HL-60 (cell line): ENCODE measurements at regions not wholly inside any gene's neighbourhood (a gene's known extent, or its start where the extent isn't known, plus 50 kb on each side); places are given as distances from the start of the nearest gene placed in this dataset.
"Not testable (repeated sequence)": the region's sequence is repeated elsewhere in the genome, so short reads cannot be mapped to it uniquely, and the experiment has no call there.

Source experiments
- DNase-seq, 2 experiments: peaks; one replicate each; pipeline ENCODE4 v3.0.0-alpha.2; 2010 to 2020; ENCODE audit warnings: low read depth in 1 of 2, low spot score in 1 of 2
- H3K27ac ChIP-seq: fragments of 250-450 bp; sonication (Bioruptor Pico); replicated peaks from 2 replicates; pipeline ENCODE4 v1.5.1; 2020; ENCODE audit warnings: mild to moderate bottlenecking, moderate library complexity
- H3K27me3 ChIP-seq: fragments of 250-450 bp; sonication (Bioruptor Pico); 2 replicates; pipeline ENCODE4 v1.5.1; 2021; ENCODE audit warnings: mild to moderate bottlenecking, moderate library complexity; ENCODE audit not compliant: insufficient read depth, poor library complexity, severe bottlenecking
- H3K4me3 ChIP-seq: replicated peaks from 2 replicates; pipeline ENCODE4 v1.5.1; 2011; ENCODE audit warnings: mild to moderate bottlenecking, control low read depth, low read length; ENCODE audit not compliant: insufficient read depth
- CTCF ChIP-seq: IDR thresholded peaks from one replicate; pipeline ENCODE4 v1.5.1; 2011; ENCODE audit warnings: low read length, control low read depth, inconsistent platforms; ENCODE audit not compliant: insufficient read depth
- GABPA ChIP-seq: IDR thresholded peaks from 2 replicates; pipeline ENCODE4 v1.6.1; 2012; ENCODE audit warnings: low read depth
- POLR2AphosphoS5 ChIP-seq: IDR thresholded peaks from 2 replicates; pipeline ENCODE4 v1.6.1; 2012; ENCODE audit warnings: low read depth
- REST ChIP-seq: IDR thresholded peaks from 2 replicates; pipeline ENCODE4 v1.6.1; 2012; ENCODE audit warnings: low read depth; ENCODE audit not compliant: insufficient replicate concordance
- SPI1 ChIP-seq: IDR thresholded peaks from 2 replicates; pipeline ENCODE4 v1.6.1; 2012; ENCODE audit warnings: low read depth, mild to moderate bottlenecking, borderline replicate concordance

- no peak for DNase-seq
- no peak overlapping the region for H3K27ac ChIP-seq
- H3K27me3 ChIP-seq = no peaks in the 10 kb centered on the region
- H3K4me3 ChIP-seq = no peak overlapping the region
- TF ChIP-seq GABPA = no peak
- no peak for TF ChIP-seq REST
- TF ChIP-seq CTCF = no peak
- no peak for TF ChIP-seq POLR2AphosphoS5
- TF ChIP-seq SPI1 = no peak
Observed at GRCh38 chr5:42940853-42941252, 99.3 kb downstream of the ANXA2R start.

GRCh38 chr5:42932011-42932410, 108.1 kb downstream of the ANXA2R start:
- not testable (repeated sequence) for H3K4me3 ChIP-seq, H3K27ac ChIP-seq, DNase-seq, H3K27me3 ChIP-seq

- H3K4me3 ChIP-seq, H3K27me3 ChIP-seq, H3K27ac ChIP-seq, DNase-seq: not testable (repeated sequence)
Observed at GRCh38 chr5:42931451-42931850, 108.7 kb downstream of the ANXA2R start.

GRCh38 chr5:42930934-42931333, 109.2 kb downstream of the ANXA2R start:
- no peak for DNase-seq
- TF ChIP-seq CTCF (no peak), SPI1 (no peak), POLR2AphosphoS5 (no peak), REST (no peak), GABPA (no peak)
- no peak overlapping the region for H3K4me3 ChIP-seq
- no peaks in the 10 kb centered on the region for H3K27me3 ChIP-seq
- H3K27ac ChIP-seq = no peak overlapping the region

- no peak for DNase-seq
- Histone ChIP-seq H3K27me3 (no peaks in the 10 kb centered on the region), H3K4me3 (no peak overlapping the region), H3K27ac (no peak overlapping the region)
- no peak for TF ChIP-seq GABPA
- TF ChIP-seq REST = no peak
- no peak for TF ChIP-seq SPI1
Observed at GRCh38 chr5:42929871-42930270, 110.2 kb downstream of the ANXA2R start.
